Stimulated activated CD8-positive, alpha-beta memory T cell treated with anti-CD3 and anti-CD28 coated beads, Interleukin-4, amount 100 ng/mL, for 48 hours (primary cell): ENCODE measurements at regions not wholly inside any gene's neighbourhood (a gene's known extent, or its start where the extent isn't known, plus 50 kb on each side); places are given as distances from the start of the nearest gene placed in this dataset.

Source experiments
- DNase-seq: peaks from one replicate; pipeline ENCODE4 v3.0.0-alpha.2; 2020

GRCh38 chr6:139485742-139486475 lies 111.5 kb upstream of the CITED2 start:
- no peak for DNase-seq

- DNase-seq: no peak
These were observed 110.7 kb upstream of the CITED2 start for GRCh38 chr6:139485185-139485584.

- DNase-seq: no peak
These were observed 108.6 kb upstream of the CITED2 start for GRCh38 chr6:139483079-139483478.

DNA sequence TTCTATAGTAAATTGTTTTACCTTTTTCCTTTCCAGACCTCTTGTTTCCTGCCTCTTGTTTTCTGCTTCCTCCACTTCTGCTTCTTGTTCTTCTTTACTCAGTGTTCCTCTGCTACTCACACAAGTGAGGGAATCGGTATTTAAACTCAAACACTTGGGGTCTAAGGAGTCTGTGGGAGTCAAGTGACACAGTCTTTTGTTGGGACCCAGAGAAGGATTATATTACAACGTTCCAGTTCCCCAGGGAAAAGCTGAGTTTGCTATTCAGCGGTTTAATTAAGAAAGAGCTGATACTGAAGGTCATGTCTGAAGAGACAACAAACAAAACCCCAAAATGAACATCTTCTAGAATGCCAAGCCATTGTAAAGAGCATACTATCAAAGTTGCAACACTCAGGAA lies 107.8 kb upstream of the CITED2 start:
- DNase-seq: no peak

- no peak for DNase-seq
These were observed 106.1 kb upstream of the CITED2 start for GRCh38 chr6:139480356-139481165.

DNA sequence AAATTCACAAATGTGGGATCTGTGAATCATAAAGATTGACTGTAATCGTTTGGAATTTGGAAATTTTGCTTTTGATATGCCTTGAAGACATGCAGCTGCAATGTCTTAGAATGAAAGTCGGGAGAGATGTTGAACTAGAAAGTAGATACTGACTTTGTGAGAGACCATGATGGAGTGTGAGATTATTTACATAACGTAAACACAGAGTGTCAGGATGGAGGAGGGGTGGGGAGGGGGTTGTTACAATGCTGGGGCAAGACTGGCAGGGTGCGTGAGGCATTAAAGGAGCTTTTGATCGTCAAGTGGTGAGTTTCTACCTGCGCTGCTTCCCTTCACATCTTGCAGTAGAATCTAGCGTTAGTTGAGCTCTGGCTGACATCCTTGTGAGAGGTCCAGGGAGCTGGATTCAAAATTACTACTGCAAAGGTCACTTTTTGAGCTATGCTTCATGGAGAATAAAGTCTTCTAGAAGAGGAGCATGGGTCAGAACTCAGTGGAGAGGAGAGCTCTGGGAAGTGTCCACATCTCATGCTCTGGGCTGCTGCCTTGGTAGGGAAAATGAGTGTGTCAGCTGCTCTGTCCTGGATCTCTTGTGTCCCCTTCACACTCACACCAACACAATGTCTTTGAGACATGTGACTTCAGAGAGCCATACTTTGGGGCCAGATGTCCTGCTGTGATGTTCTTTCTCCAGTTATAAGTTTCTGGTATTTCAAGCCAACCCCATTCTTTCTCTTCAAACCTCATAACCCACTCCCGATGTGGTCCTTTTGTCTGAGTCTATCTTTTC lies 105.2 kb upstream of the CITED2 start:
- DNase-seq: no peak

GRCh38 chr6:139475646-139476045 lies 101.2 kb upstream of the CITED2 start:
- DNase-seq: no peak

DNA sequence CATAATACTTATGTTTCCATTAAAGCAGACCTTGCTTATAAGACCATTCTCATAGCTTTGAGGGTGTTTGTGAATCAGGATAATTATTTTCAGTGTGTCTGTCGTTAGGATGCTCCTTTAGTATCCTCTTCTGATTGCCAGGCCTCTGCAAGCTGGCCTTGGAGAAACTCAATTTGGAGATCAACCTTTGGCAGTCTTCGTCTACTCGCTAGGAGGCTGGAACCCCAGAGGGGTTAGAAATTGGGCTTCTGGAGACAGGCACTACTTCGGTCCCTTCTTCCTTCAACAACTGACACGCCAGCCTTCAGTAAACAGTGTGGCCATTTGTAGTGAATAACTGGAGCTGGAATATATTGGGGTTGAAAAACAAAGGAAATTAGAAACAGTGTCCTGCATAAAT lies 100.8 kb upstream of the CITED2 start:
- DNase-seq: no peak

DNA sequence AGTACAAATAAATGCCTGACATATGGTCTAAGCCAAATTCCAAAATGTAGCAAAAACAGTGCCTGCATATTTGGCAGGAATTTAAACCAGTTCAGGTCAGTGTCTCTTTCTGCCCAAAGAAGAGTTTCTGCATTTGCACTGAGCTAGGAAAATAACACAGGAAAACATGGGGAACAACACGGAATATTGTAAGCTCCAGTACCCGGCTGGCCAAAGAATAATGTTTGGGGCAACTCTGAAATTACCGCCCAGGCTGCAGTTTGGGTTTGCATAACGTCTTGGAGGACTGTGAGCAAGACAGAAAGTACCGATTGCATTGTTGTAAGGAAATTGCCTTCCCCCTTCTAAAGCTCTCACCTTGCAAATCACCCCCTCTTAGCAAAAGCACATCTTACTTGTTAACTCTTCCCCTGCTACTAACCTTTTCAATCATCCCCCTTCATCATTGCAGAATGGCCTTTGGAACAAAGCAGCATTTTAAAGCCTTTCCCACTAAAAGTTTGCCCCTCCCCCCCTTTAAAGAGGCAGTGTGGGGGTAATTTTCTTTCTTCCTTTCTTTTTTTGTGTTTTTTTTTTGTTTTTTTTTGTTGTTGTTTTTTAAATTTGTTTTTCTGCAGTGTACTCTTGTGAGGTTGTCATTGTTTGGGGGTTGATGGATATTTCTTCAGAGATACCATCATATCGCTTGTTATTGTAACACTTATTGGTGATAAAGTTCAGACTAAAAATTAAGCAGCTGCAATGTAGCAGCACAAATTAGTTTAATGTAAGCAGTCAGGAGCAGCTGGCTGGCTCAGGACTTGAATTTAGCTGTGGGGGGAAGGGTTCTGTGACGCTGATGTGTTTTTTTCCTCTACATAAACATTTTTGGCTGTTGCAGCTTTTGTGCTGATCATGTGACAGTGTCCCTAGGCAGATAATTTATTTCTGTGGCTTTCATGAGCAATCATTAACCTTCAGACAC lies 100.0 kb upstream of the CITED2 start:
- no peak for DNase-seq

DNA sequence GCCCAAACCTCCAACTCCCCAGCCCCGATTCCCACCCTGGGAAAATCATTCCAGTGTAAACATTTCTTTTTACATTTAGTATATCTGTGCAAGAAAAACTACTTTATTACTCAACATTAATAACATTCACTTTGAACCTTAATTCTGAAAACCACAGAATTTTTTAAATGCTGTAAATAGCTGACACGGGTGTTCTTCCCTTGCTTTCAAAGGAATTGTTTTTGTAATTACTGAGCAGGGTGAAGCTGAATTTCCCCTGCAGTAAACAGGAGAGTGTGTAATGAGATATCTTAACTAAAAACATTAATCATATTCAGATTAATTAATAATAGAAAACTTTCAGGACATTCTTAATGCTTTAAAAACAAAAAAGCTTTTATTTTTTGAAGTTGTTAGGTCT lies 99.3 kb upstream of the CITED2 start:
- DNase-seq: no peak

- no peak for DNase-seq
These were observed 98.8 kb upstream of the CITED2 start for GRCh38 chr6:139473231-139473701.

DNA sequence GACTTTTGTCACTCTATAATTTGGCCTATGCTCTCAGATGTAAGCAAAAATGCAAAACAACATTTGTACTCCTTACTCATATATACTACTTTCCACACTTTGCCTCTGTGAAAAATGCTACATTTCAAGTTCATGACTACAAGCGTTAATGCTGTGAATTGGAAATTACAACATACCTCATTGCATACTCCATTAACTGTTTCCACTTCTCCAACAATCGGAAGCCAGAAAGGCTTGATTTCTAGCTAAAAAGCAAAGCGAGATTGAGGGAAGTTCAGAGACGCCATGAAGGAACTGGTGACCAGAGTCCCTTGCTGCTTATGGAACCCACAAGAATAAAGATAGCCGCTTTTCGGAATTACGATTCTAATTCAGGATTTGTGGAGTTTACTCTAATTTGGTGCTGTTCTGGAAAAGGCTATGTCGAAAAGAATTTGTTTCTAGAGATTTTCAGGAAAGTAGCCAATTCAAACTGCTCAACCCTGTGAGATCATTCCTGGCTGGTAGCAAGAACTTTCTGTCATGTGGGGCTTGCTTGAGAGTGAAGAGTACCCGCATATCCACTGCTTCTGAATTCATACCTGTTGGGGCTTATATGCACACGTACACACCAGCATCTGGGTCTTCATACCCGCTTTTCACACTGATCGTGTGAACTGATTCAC lies 98.0 kb upstream of the CITED2 start:
- no peak for DNase-seq

GRCh38 chr6:139470997-139471396 lies 96.5 kb upstream of the CITED2 start:
- no peak for DNase-seq

DNA sequence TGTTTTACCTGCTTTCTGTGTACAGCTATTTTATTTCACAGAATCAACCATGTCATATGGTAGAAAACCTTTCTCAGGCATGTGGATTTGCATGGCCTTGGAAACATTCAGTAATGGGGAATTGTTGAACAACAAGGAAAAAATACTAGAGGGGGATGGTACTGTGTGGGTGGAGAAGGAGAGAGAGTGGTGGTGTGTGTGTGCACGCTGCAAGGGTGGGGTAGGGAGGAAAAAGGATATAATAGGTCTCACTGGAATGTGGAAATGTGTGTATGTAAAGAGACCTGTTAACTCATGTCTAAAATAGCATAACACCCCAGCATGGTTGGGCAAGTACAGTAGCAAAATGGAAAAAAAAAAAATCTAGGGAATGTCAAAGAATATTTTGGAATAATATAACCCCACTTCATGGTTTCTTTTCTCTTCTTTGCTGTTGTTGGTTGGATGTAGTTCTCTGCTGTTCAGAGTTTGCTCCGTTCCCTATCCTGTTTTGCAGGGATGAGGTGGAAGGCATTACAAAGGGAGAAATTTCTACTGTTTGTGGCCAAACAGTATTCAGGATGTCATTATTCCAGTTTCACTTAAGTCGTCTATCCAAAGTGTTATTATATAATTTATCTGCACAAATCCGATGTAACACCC lies 93.9 kb upstream of the CITED2 start:
- no peak for DNase-seq

- no peak for DNase-seq
These were observed 83.0 kb upstream of the CITED2 start for GRCh38 chr6:139457476-139457875.

GRCh38 chr6:139452148-139452876 lies 77.9 kb upstream of the CITED2 start:
- no peak for DNase-seq

- DNase-seq: no peak
These were observed 75.2 kb upstream of the CITED2 start for GRCh38 chr6:139449611-139450000.

GRCh38 chr6:139448998-139449610 lies 74.7 kb upstream of the CITED2 start:
- no peak for DNase-seq

DNA sequence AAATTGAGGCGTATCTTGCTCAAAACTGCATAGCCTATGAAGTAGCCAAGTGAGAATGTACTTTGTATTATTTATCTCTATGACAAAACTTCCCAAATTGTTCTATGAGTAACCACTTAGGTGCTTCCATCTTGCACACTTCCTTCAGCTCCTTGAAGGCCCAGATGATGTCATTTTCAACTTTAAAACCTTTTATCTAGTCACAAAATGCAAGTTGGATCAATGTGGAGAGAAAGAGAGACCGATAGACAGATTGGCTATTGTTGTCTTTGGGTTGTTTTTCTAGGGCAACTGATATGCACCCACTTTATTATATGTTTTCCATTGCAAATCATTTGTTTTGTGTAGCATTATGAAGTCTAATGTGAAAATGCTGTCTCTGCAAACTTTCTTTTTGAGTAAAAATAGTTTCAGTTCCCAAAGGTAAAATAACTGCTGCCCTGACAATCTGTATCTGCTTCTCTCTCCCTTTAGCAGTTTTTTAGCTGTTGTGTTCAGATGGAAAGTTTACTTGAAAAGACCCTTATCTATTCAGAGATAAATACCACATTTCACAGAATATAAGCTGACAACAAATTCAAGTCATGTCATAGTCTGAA lies 73.7 kb upstream of the CITED2 start:
- DNase-seq: no peak

GRCh38 chr6:139447656-139447975 lies 73.2 kb upstream of the CITED2 start:
- DNase-seq: no peak
